ENCODE measurements at regions not wholly inside any gene's neighbourhood (a gene's known extent, or its start where the extent isn't known, plus 50 kb on each side); places are given as distances from the start of the nearest gene placed in this dataset.
"Not testable (repeated sequence)": the region's sequence is repeated elsewhere in the genome, so short reads cannot be mapped to it uniquely, and the experiment has no call there.

- no peak for DNase-seq (ENCODE audit: low spot score)
These were observed 161.3 kb upstream of the RREB1 start for GRCh38 chr6:6946206-6947155.

- no peak for DNase-seq (ENCODE audit: low spot score)
These were observed 157.2 kb upstream of the RREB1 start for GRCh38 chr6:6950373-6951145.

GRCh38 chr6:6951355-6951754, 156.4 kb upstream of the RREB1 start:
- no peak for DNase-seq (ENCODE audit: low spot score)

- no peak for DNase-seq (ENCODE audit: low spot score)
These were observed 155.3 kb upstream of the RREB1 start for GRCh38 chr6:6952484-6952883.

GRCh38 chr6:6952927-6953326, 154.8 kb upstream of the RREB1 start:
- DNase-seq (ENCODE audit: low spot score), result not testable (repeated sequence)

- DNase-seq (ENCODE audit: low spot score), result no peak
These were observed 147.1 kb upstream of the RREB1 start for GRCh38 chr6:6960571-6961251.

- no peak for DNase-seq (ENCODE audit: low spot score)
These were observed 145.7 kb upstream of the RREB1 start for GRCh38 chr6:6962086-6962485.

GRCh38 chr6:6962699-6963098, 145.1 kb upstream of the RREB1 start:
- no peak for DNase-seq (ENCODE audit: low spot score)

GRCh38 chr6:6963390-6963789, 144.4 kb upstream of the RREB1 start:
- not testable (repeated sequence) for DNase-seq (ENCODE audit: low spot score)

GRCh38 chr6:6964675-6965074, 143.1 kb upstream of the RREB1 start:
- no peak for DNase-seq (ENCODE audit: low spot score)

GRCh38 chr6:6966127-6966526, 141.6 kb upstream of the RREB1 start:
- no peak for DNase-seq (ENCODE audit: low spot score)

- DNase-seq (ENCODE audit: low spot score), result no peak
These were observed 141.2 kb upstream of the RREB1 start for GRCh38 chr6:6966569-6966968.

GRCh38 chr6:6968357-6968730, 139.4 kb upstream of the RREB1 start:
- no peak for DNase-seq (ENCODE audit: low spot score)

GRCh38 chr6:6968731-6969552, 138.8 kb upstream of the RREB1 start:
- no peak for DNase-seq (ENCODE audit: low spot score)

GRCh38 chr6:6969761-6970223, 138.0 kb upstream of the RREB1 start:
- DNase-seq (ENCODE audit: low spot score), result no peak

- DNase-seq (ENCODE audit: low spot score), result no peak
These were observed 136.9 kb upstream of the RREB1 start for GRCh38 chr6:6970851-6971250.

- DNase-seq (ENCODE audit: low spot score), result no peak
These were observed 136.4 kb upstream of the RREB1 start for GRCh38 chr6:6971369-6971768.

GRCh38 chr6:6972456-6972855, 135.3 kb upstream of the RREB1 start:
- peak; percentile 30 for DNase-seq (ENCODE audit: low spot score)

GRCh38 chr6:6973721-6974120, 134.0 kb upstream of the RREB1 start:
- DNase-seq (ENCODE audit: low spot score), result no peak

- no peak for DNase-seq (ENCODE audit: low spot score)
These were observed 132.2 kb upstream of the RREB1 start for GRCh38 chr6:6975459-6976111.

GRCh38 chr6:6976193-6976592, 131.6 kb upstream of the RREB1 start:
- no peak for DNase-seq (ENCODE audit: low spot score)
